ENCODE measurements at regions not wholly inside any gene's neighbourhood (a gene's known extent, or its start where the extent isn't known, plus 50 kb on each side); places are given as distances from the start of the nearest gene placed in this dataset.
"Not testable (repeated sequence)": the region's sequence is repeated elsewhere in the genome, so short reads cannot be mapped to it uniquely, and the experiment has no call there.

GRCh38 chr1:57572016-57572415 lies 148.2 kb upstream of the DAB1 start:
- no peak overlapping the region for H3K27ac Mint-ChIP-seq
- no peak for TF ChIP-seq EZH2phosphoT487 (IDR thresholded peaks at IDR 0.05)
- TF ChIP-seq EZH2 (IDR thresholded peaks at IDR 0.05) = no peak
- no peak for TF ChIP-seq CTCF (IDR thresholded peaks at IDR 0.05)

GRCh38 chr1:57558066-57558465 lies 134.2 kb upstream of the DAB1 start:
- not testable (repeated sequence) for H3K4me1 ChIP-seq; H3K27ac ChIP-seq; H3K27me3 Mint-ChIP-seq (ENCODE audit: insufficient read depth, low read depth); H3K4me2 ChIP-seq; H3K9me3 ChIP-seq (ENCODE audit: low read depth); H3K4me3 Mint-ChIP-seq; H3F3A ChIP-seq (ENCODE audit: low read depth); H3K9me3 Mint-ChIP-seq; H3K36me3 Mint-ChIP-seq; H3K4me1 Mint-ChIP-seq; H3K36me3 ChIP-seq; H4K20me1 ChIP-seq (ENCODE audit: low read depth); H2AFZ ChIP-seq (replicated peaks); DNase-seq (ENCODE audit: low spot score); H3K79me2 ChIP-seq (ENCODE audit: low read depth); H3K9ac ChIP-seq; H3K27me3 ChIP-seq; H3K4me3 ChIP-seq; H3K27ac Mint-ChIP-seq

More at GRCh38 chr1:57572016-57572415, 148.2 kb upstream of the DAB1 start:
- Histone ChIP-seq H3K4me1 (no peaks in the 10 kb centered on the region), H3K9me3 (ENCODE audit: low read depth) (no peaks in the 10 kb centered on the region), H3K27me3 (no peaks in the 10 kb centered on the region), H3K36me3 (no peaks in the 10 kb centered on the region), H3F3A (ENCODE audit: low read depth) (no peaks in the 10 kb centered on the region), H3K27ac (no peak overlapping the region), H2AFZ (replicated peaks) (no peak overlapping the region), H4K20me1 (ENCODE audit: low read depth) (no peaks in the 10 kb centered on the region), H3K79me2 (ENCODE audit: low read depth) (no peaks in the 10 kb centered on the region), H3K4me2 (no peak overlapping the region), H3K9ac (no peak overlapping the region), H3K4me3 (no peak overlapping the region)
- Mint-ChIP-seq H3K4me1 (no peaks in the 10 kb centered on the region), H3K4me3 (no peak overlapping the region), H3K27me3 (ENCODE audit: insufficient read depth, low read depth) (no peaks in the 10 kb centered on the region), H3K36me3 (no peaks in the 10 kb centered on the region), H3K9me3 (peaks cover 8% of the 10 kb centered on the region)
- no peak for DNase-seq (ENCODE audit: low spot score)

GRCh38 chr1:57553666-57554065 lies 129.8 kb upstream of the DAB1 start:
- no peak overlapping the region for H3K27ac Mint-ChIP-seq
- Histone ChIP-seq H3K9me3 (ENCODE audit: low read depth) (no peaks in the 10 kb centered on the region), H3K27ac (no peak overlapping the region), H4K20me1 (ENCODE audit: low read depth) (no peaks in the 10 kb centered on the region), H2AFZ (replicated peaks) (no peak overlapping the region), H3K9ac (no peak overlapping the region), H3K4me1 (peaks cover 8% of the 10 kb centered on the region), H3K4me2 (no peak overlapping the region), H3K27me3 (no peaks in the 10 kb centered on the region), H3F3A (ENCODE audit: low read depth) (no peaks in the 10 kb centered on the region), H3K79me2 (ENCODE audit: low read depth) (no peaks in the 10 kb centered on the region), H3K36me3 (no peaks in the 10 kb centered on the region), H3K4me3 (no peak overlapping the region)
- no peaks in the 10 kb centered on the region for H3K9me3 Mint-ChIP-seq
- DNase-seq (ENCODE audit: low spot score) = no peak
- peaks cover 3% of the 10 kb centered on the region for H3K27me3 Mint-ChIP-seq (ENCODE audit: insufficient read depth, low read depth)
- H3K36me3 Mint-ChIP-seq = no peaks in the 10 kb centered on the region
- H3K4me3 Mint-ChIP-seq = no peak overlapping the region
- H3K4me1 Mint-ChIP-seq = no peaks in the 10 kb centered on the region
- no peak for TF ChIP-seq EZH2 (IDR thresholded peaks at IDR 0.05)
- TF ChIP-seq EZH2phosphoT487 (IDR thresholded peaks at IDR 0.05) = no peak
- no peak for TF ChIP-seq CTCF (IDR thresholded peaks at IDR 0.05)

- no peak overlapping the region for H3K27ac Mint-ChIP-seq
- no peak overlapping the region for H3K4me3 Mint-ChIP-seq
- H3K4me1 ChIP-seq = peaks cover 8% of the 10 kb centered on the region
- H3K27me3 ChIP-seq = no peaks in the 10 kb centered on the region
- no peaks in the 10 kb centered on the region for H3K36me3 Mint-ChIP-seq
- no peaks in the 10 kb centered on the region for H3K9me3 ChIP-seq (ENCODE audit: low read depth)
- H3K27ac ChIP-seq = no peak overlapping the region
- no peaks in the 10 kb centered on the region for H3K9me3 Mint-ChIP-seq
- no peaks in the 10 kb centered on the region for H3K27me3 Mint-ChIP-seq (ENCODE audit: insufficient read depth, low read depth)
- H4K20me1 ChIP-seq (ENCODE audit: low read depth) = no peaks in the 10 kb centered on the region
- no peak for DNase-seq (ENCODE audit: low spot score)
- H2AFZ ChIP-seq (replicated peaks) = no peak overlapping the region
- no peak for TF ChIP-seq EZH2 (IDR thresholded peaks at IDR 0.05)
- TF ChIP-seq EZH2phosphoT487 (IDR thresholded peaks at IDR 0.05) = no peak
- TF ChIP-seq CTCF (IDR thresholded peaks at IDR 0.05) = no peak
- H3K36me3 ChIP-seq = no peaks in the 10 kb centered on the region
- H3K4me2 ChIP-seq = no peak overlapping the region
- no peak overlapping the region for H3K4me3 ChIP-seq
- no peak overlapping the region for H3K9ac ChIP-seq
- H3K4me1 Mint-ChIP-seq = no peaks in the 10 kb centered on the region
- H3F3A ChIP-seq (ENCODE audit: low read depth) = no peaks in the 10 kb centered on the region
- no peaks in the 10 kb centered on the region for H3K79me2 ChIP-seq (ENCODE audit: low read depth)
Observed at GRCh38 chr1:57551476-57551875, 127.6 kb upstream of the DAB1 start.

Data from neural progenitor cell (in vitro differentiated cells).